GM19372 (cell line): ENCODE measurements at regions not wholly inside any gene's neighbourhood (a gene's known extent, or its start where the extent isn't known, plus 50 kb on each side); places are given as distances from the start of the nearest gene placed in this dataset.

Experiments used
- ATAC-seq: cut with Tn5 transposase; IDR thresholded peaks from one replicate; pipeline ENCODE4 v1.9.1; 2021; ENCODE audit warnings: mild to moderate bottlenecking, low read depth, moderate library complexity; ENCODE audit not compliant: unreplicated experiment

GRCh38 chr10:71064413-71065118 lies 147.8 kb upstream of the UNC5B start:
- ATAC-seq = no peak

GRCh38 chr10:71065659-71066058 lies 146.7 kb upstream of the UNC5B start:
- no peak for ATAC-seq

GRCh38 chr10:71066600-71066999 lies 145.8 kb upstream of the UNC5B start:
- no peak for ATAC-seq

GRCh38 chr10:71067098-71067740 lies 145.2 kb upstream of the UNC5B start:
- no peak for ATAC-seq

GRCh38 chr10:71068861-71069271 lies 143.5 kb upstream of the UNC5B start:
- ATAC-seq = no peak

GRCh38 chr10:71069909-71070666 lies 142.3 kb upstream of the UNC5B start:
- no peak for ATAC-seq

GRCh38 chr10:71070741-71071140 lies 141.6 kb upstream of the UNC5B start:
- ATAC-seq = no peak

GRCh38 chr10:71072131-71072822 lies 140.1 kb upstream of the UNC5B start:
- ATAC-seq = no peak

- ATAC-seq = no peak
Observed at GRCh38 chr10:71072823-71073210, 139.6 kb upstream of the UNC5B start.

- no peak for ATAC-seq
Observed at GRCh38 chr10:71073451-71074175, 138.8 kb upstream of the UNC5B start.

GRCh38 chr10:71074176-71074755 lies 138.1 kb upstream of the UNC5B start:
- ATAC-seq = no peak

GRCh38 chr10:71075086-71075758 lies 137.1 kb upstream of the UNC5B start:
- ATAC-seq = no peak

GRCh38 chr10:71075759-71076472 lies 136.5 kb upstream of the UNC5B start:
- ATAC-seq = no peak

GRCh38 chr10:71076473-71077142 lies 135.8 kb upstream of the UNC5B start:
- no peak for ATAC-seq

GRCh38 chr10:71077143-71077581 lies 135.2 kb upstream of the UNC5B start:
- ATAC-seq = no peak

- ATAC-seq = no peak
Observed at GRCh38 chr10:71077796-71078453, 134.4 kb upstream of the UNC5B start.

GRCh38 chr10:71078454-71079145 lies 133.8 kb upstream of the UNC5B start:
- no peak for ATAC-seq
